Liver (tissue), 3 donors: ENCODE measurements at regions not wholly inside any gene's neighbourhood (a gene's known extent, or its start where the extent isn't known, plus 50 kb on each side); places are given as distances from the start of the nearest gene placed in this dataset.

ENCODE experiments used
- FOXA1 ChIP-seq: IDR thresholded peaks from 2 replicates; pipeline ENCODE4 v1.6.1; 2016; ENCODE audit warnings: antibody characterized with exemption
- JUND ChIP-seq, 2 donors: IDR thresholded peaks; 2 replicates each; pipeline ENCODE4 v1.6.1; 2016; ENCODE audit warnings: antibody characterized with exemption in 2 of 2
- RAD21 ChIP-seq, 2 donors: IDR thresholded peaks; 2 replicates each; pipeline ENCODE4 v1.6.1; 2016; ENCODE audit warnings: antibody characterized with exemption in 2 of 2, mild to moderate bottlenecking in 2 of 2
- RXRA ChIP-seq, 2 donors: IDR thresholded peaks; 2 replicates each; pipeline ENCODE4 v1.6.1; 2017 to 2018; ENCODE audit warnings: antibody characterized with exemption in 2 of 2, mild to moderate bottlenecking in 1 of 2
- SP1 ChIP-seq: IDR thresholded peaks from 2 replicates; pipeline ENCODE4 v1.6.1; 2018; ENCODE audit warnings: antibody characterized with exemption, mild to moderate bottlenecking
- YY1 ChIP-seq: IDR thresholded peaks from 2 replicates; pipeline ENCODE4 v1.6.1; 2016; ENCODE audit warnings: antibody characterized with exemption, mild to moderate bottlenecking
- TF ChIP-seq, protein P1 (sequence below): fragments of 150-350 bp; IDR thresholded peaks from 2 replicates; pipeline ENCODE4 v1.5.1; 2017; ENCODE audit warnings: improper control_type of control experiment, low read depth, low read length; ENCODE audit not compliant: missing input control
- TF ChIP-seq, protein P2 (sequence below): IDR thresholded peaks from 2 replicates; pipeline ENCODE4 v1.6.1; 2016; ENCODE audit warnings: antibody characterized with exemption, mild to moderate bottlenecking
- donor health status: healthy.
- donor health status: healthy.

DNA sequence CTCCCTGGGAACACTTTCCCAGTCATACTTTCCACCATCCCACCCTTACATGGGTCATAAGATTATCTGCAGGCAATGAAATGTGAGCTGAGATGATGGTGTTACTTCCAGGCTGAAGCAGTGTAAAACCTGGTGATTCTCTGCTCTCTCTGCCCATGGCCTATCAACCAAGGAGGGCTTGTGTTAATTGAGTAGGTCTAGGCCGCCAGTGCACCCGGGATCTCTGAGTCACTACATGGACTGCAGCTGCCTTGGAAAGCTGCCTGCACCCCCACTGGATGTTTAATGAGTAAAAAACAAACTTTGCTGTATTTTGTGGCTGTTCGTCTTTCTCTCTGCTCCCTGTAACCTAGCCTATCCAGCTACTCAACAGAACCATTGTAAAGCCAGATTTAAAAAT, 451.7 kb upstream of the SMIM21 start:
- TF ChIP-seq YY1 = no peak
- TF ChIP-seq, protein P1, sequence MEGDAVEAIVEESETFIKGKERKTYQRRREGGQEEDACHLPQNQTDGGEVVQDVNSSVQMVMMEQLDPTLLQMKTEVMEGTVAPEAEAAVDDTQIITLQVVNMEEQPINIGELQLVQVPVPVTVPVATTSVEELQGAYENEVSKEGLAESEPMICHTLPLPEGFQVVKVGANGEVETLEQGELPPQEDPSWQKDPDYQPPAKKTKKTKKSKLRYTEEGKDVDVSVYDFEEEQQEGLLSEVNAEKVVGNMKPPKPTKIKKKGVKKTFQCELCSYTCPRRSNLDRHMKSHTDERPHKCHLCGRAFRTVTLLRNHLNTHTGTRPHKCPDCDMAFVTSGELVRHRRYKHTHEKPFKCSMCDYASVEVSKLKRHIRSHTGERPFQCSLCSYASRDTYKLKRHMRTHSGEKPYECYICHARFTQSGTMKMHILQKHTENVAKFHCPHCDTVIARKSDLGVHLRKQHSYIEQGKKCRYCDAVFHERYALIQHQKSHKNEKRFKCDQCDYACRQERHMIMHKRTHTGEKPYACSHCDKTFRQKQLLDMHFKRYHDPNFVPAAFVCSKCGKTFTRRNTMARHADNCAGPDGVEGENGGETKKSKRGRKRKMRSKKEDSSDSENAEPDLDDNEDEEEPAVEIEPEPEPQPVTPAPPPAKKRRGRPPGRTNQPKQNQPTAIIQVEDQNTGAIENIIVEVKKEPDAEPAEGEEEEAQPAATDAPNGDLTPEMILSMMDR = no peak
- TF ChIP-seq, protein P2, sequence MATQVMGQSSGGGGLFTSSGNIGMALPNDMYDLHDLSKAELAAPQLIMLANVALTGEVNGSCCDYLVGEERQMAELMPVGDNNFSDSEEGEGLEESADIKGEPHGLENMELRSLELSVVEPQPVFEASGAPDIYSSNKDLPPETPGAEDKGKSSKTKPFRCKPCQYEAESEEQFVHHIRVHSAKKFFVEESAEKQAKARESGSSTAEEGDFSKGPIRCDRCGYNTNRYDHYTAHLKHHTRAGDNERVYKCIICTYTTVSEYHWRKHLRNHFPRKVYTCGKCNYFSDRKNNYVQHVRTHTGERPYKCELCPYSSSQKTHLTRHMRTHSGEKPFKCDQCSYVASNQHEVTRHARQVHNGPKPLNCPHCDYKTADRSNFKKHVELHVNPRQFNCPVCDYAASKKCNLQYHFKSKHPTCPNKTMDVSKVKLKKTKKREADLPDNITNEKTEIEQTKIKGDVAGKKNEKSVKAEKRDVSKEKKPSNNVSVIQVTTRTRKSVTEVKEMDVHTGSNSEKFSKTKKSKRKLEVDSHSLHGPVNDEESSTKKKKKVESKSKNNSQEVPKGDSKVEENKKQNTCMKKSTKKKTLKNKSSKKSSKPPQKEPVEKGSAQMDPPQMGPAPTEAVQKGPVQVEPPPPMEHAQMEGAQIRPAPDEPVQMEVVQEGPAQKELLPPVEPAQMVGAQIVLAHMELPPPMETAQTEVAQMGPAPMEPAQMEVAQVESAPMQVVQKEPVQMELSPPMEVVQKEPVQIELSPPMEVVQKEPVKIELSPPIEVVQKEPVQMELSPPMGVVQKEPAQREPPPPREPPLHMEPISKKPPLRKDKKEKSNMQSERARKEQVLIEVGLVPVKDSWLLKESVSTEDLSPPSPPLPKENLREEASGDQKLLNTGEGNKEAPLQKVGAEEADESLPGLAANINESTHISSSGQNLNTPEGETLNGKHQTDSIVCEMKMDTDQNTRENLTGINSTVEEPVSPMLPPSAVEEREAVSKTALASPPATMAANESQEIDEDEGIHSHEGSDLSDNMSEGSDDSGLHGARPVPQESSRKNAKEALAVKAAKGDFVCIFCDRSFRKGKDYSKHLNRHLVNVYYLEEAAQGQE = no peak
- no peak for TF ChIP-seq SP1
- TF ChIP-seq FOXA1 = no peak
- no peak for TF ChIP-seq RAD21 (IDR thresholded peaks at IDR 0.05)
- no peak for TF ChIP-seq RXRA (IDR thresholded peaks at IDR 0.05)
- no peak for TF ChIP-seq JUND (IDR thresholded peaks at IDR 0.05)
